ENCODE measurements at regions not wholly inside any gene's neighbourhood (a gene's known extent, or its start where the extent isn't known, plus 50 kb on each side); places are given as distances from the start of the nearest gene placed in this dataset.
A peak's percentile ranks its signal among the peaks of the same experiment; 100 is the strongest.
"Not testable (repeated sequence)": the region's sequence is repeated elsewhere in the genome, so short reads cannot be mapped to it uniquely, and the experiment has no call there.

DNA sequence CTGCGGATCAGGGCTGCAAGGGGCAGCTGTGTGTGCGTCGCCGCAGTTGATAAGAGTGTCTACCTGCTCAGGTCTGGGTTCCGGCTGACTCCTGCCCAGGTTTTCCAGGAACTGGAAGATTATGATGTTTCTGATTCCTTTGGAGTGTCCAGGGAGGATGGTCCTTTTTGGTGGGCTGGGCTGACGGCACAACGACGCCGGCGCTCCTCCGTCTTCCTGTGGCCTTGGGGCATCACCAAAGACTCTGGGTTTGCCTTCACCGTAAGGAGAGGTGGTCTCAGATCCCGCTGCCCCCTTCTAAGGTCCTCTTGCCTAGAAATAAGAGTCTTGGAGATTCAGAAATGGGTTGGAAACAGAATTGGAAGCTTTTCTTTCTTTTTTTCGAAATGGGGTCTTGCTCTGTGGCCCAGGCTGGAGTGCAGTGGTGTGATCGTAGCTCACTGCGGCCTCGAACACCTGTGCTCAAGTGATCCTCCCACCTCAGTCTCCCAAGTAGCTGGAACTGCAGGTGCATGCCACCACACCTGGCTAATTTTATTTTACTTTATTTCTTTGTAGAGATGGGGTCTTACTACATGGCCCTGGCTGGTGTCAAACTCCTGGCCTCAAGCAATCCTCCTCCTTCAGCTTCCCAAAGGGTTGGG lies 1245.5 kb upstream of the PHF14 start:
- H3K36me3 ChIP-seq; H3K27me3 ChIP-seq (ENCODE audit: low read depth); H3K4me1 ChIP-seq; DNase-seq; H3K9me3 ChIP-seq; H3K27ac ChIP-seq; intact Hi-C loops (cut with DNase I); H3K4me3 ChIP-seq; ATAC-seq: not testable (repeated sequence)

DNA sequence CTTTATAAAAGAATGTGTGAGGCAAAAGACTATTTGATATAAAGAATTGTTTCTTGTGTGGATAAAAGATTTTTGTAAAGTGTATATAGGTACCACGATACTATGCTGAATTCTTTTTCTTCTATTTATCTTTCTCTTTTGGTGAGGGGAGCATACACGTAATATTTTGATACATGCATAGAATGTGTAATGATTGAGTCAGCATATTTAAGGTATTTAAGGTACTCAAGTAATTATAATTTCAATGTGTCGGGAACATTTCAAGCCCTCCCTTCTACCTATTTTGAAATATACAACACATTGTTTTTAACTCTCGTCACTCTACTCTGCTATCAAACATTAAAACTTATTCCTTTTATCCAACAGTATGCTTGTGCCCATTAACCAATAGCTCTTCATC lies 1221.6 kb upstream of the PHF14 start:
- H3K4me1 ChIP-seq = no peaks in the 10 kb centered on the region
- H3K36me3 ChIP-seq = no peaks in the 10 kb centered on the region
- ATAC-seq (no peak), DNase-seq (no peak)
- TF ChIP-seq, protein P1, sequence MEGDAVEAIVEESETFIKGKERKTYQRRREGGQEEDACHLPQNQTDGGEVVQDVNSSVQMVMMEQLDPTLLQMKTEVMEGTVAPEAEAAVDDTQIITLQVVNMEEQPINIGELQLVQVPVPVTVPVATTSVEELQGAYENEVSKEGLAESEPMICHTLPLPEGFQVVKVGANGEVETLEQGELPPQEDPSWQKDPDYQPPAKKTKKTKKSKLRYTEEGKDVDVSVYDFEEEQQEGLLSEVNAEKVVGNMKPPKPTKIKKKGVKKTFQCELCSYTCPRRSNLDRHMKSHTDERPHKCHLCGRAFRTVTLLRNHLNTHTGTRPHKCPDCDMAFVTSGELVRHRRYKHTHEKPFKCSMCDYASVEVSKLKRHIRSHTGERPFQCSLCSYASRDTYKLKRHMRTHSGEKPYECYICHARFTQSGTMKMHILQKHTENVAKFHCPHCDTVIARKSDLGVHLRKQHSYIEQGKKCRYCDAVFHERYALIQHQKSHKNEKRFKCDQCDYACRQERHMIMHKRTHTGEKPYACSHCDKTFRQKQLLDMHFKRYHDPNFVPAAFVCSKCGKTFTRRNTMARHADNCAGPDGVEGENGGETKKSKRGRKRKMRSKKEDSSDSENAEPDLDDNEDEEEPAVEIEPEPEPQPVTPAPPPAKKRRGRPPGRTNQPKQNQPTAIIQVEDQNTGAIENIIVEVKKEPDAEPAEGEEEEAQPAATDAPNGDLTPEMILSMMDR (IDR thresholded peaks at IDR 0.05) = no peak
- H3K4me3 ChIP-seq = no peak overlapping the region
- H3K27me3 ChIP-seq (ENCODE audit: low read depth) = no peaks in the 10 kb centered on the region
- H3K9me3 ChIP-seq = peaks cover 9% of the 10 kb centered on the region
- no peak overlapping the region for H3K27ac ChIP-seq
- intact Hi-C loops (cut with DNase I) = no loop called here

DNA sequence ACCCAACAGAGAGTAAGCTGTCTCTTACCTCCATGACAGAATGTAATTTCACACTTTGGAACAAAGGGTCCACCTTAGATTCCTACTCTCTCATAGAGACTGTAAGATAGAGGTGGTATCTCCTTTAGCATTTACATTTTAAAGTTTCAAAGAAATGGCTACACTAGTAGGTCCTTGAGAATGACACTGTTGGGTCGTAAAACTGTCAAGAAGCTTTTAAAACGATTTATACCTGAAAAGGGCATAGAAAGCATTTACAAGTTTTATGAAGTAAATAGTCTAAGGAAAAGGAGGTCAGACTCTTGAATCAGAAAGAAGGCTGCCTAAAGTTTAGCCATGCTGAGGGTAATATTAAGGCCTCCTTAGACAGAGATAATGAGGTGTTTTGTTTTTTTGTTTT lies 1212.4 kb upstream of the PHF14 start:
- H3K27me3 ChIP-seq (ENCODE audit: low read depth) = no peaks in the 10 kb centered on the region
- H3K36me3 ChIP-seq = no peaks in the 10 kb centered on the region
- H3K4me1 ChIP-seq = no peaks in the 10 kb centered on the region
- ATAC-seq (no peak), DNase-seq (no peak)
- no peaks in the 10 kb centered on the region for H3K9me3 ChIP-seq
- TF ChIP-seq, protein P1 (IDR thresholded peaks at IDR 0.05) = no peak
- H3K27ac ChIP-seq = no peak overlapping the region
- intact Hi-C loops (cut with DNase I) = no loop called here
- no peak overlapping the region for H3K4me3 ChIP-seq

DNA sequence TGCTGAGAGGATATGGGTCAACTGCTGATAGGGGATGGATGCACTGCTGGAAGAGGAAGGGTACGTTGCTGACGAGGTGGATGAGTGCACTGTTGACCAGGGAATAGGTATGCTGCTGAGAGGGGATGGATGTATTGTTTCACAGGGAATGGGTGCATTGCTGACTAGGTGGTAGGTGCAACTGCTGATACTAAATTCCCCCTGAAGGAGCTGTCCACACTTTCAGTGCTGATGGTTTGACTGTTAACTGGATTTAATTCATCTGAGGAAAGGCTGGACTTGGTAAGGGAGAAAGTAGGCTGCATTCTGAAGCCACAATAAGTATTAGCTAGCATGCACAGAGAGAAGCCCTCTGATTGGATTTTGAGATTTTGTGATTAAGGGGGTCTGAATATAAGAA lies 1196.8 kb upstream of the PHF14 start:
- DNase-seq = no peak
- H3K4me3 ChIP-seq = no peak overlapping the region
- H3K27ac ChIP-seq = no peak overlapping the region

DNA sequence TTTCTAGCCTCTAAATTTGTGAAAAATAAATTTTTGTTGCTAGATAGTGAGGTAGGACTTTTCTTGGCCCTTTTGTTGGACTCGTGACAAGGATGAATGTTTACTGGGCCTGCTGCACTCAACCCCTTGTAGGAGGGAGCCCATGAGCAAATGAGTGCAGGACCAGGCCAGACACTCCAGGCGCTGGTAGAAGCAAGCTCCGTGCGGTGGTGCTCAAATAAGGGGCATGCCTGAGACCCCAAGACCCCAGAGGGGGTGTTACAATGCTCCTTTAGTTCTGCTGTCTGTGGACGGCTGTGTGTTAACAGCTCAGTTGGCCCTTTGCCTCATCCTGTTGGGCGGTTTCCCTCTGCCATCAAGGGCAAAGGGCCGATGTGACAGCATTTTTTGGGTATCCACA lies 1195.3 kb upstream of the PHF14 start:
- no peak for DNase-seq
- Histone ChIP-seq H3K4me3 (no peak overlapping the region), H3K9me3 (no peaks in the 10 kb centered on the region), H3K27ac (no peak overlapping the region), H3K4me1 (no peaks in the 10 kb centered on the region), H3K27me3 (ENCODE audit: low read depth) (no peaks in the 10 kb centered on the region), H3K36me3 (no peaks in the 10 kb centered on the region)
- intact Hi-C loops (cut with DNase I) = no loop called here
- ATAC-seq = peak in 1 of 2 donors; percentile 30
- TF ChIP-seq, protein P1 (IDR thresholded peaks at IDR 0.05) = no peak

More for the DNA sequence above, 1196.8 kb upstream of the PHF14 start:
- ATAC-seq = no peak
- H3K27me3 ChIP-seq (ENCODE audit: low read depth) = no peaks in the 10 kb centered on the region
- H3K9me3 ChIP-seq = peaks cover 3% of the 10 kb centered on the region
- no peaks in the 10 kb centered on the region for H3K36me3 ChIP-seq
- H3K4me1 ChIP-seq = no peaks in the 10 kb centered on the region
- intact Hi-C loops (cut with DNase I) = no loop called here
- TF ChIP-seq, protein P1 (IDR thresholded peaks at IDR 0.05) = no peak

DNA sequence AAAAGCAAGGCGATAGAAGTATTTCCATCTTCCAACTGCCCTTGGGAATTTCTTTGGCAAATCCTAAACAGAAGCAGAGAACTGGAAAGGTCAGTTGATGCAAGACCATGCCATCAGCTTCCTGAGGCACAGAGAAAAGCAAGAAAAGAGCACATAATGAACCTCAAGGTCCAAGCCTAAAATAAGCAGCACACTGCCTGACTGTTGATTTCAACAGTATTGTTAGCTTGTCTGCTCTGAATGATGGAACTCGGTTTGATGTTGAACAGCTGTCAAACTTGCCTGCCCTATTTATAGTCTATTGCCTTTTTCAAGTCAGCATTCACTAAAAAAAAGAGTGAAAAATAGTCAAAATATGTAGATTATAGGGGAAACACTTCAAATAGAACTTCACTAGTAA lies 1192.0 kb upstream of the PHF14 start:
- H3K27me3 ChIP-seq (ENCODE audit: low read depth) = no peaks in the 10 kb centered on the region
- H3K9me3 ChIP-seq = no peaks in the 10 kb centered on the region
- DNase-seq = no peak
- no peak overlapping the region for H3K4me3 ChIP-seq
- TF ChIP-seq, protein P1 (IDR thresholded peaks at IDR 0.05) = no peak
- H3K4me1 ChIP-seq = no peaks in the 10 kb centered on the region
- intact Hi-C loops (cut with DNase I) = no loop called here
- no peaks in the 10 kb centered on the region for H3K36me3 ChIP-seq
- H3K27ac ChIP-seq = no peak overlapping the region
- ATAC-seq = no peak

All from lower lobe of right lung (tissue), 2 donors.